Jurkat, Clone E6-1 (cell line): ENCODE measurements at regions not wholly inside any gene's neighbourhood (a gene's known extent, or its start where the extent isn't known, plus 50 kb on each side); places are given as distances from the start of the nearest gene placed in this dataset.

Experiments
- DNase-seq: peaks from one replicate; pipeline ENCODE4 v3.0.0-alpha.2; 2011; ENCODE audit warnings: low read depth, low spot score
- H3K4me3 ChIP-seq: 2 replicates; pipeline ENCODE4 v1.5.1; 2011; ENCODE audit warnings: mild to moderate bottlenecking, low read length, control low read depth, moderate library complexity

- no peak for DNase-seq
- no peak overlapping the region for H3K4me3 ChIP-seq
Observed at GRCh38 chr4:140316799-140317198, 56.6 kb upstream of the SCOC start.

DNA sequence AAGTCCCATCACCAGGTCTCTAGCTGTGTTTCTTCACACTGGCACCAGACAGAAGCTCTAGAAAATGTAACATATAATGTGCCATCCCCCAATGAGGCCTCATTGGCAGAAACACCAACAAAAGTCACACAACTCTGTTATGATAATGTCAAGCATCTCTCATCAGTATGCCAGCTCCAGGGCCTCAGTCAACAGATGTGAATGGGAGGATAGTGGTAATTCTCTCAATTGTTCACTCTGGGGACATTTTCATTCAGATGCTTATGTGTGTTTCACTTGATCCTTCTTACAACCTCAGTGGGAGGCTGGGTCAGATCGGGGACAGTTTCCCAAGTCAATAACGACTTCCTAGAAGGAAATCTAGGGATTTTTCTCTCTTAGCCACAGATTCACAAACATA lies 57.5 kb upstream of the SCOC start:
- no peak overlapping the region for H3K4me3 ChIP-seq
- no peak for DNase-seq

- DNase-seq = no peak
- H3K4me3 ChIP-seq = no peak overlapping the region
Observed at GRCh38 chr4:140315438-140315837, 58.0 kb upstream of the SCOC start.

DNA sequence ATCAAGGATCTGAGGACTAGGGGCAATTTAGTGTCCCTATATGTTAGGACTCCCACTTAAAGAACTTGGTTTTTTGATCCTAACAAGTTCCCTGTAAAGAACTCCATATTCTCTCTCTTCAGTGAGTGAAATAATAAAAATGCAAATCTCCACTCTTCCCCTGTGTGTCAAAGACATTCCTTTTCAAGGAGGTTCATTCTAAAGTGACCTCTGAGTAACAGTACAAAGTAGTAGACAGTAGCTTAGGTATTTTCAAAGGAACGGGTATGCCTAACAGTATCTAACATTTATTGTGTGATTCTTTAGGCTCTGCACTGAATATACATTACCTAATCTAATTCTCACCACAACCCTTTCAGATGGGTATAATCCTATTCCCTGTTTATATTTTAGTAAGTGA lies 58.4 kb upstream of the SCOC start:
- DNase-seq = no peak

GRCh38 chr4:140312100-140312499 lies 61.3 kb upstream of the SCOC start:
- no peak for DNase-seq

More for the DNA sequence above, 58.4 kb upstream of the SCOC start:
- H3K4me3 ChIP-seq = no peak overlapping the region

GRCh38 chr4:140311257-140311835 lies 62.1 kb upstream of the SCOC start:
- no peak overlapping the region for H3K4me3 ChIP-seq
- DNase-seq = no peak

More at GRCh38 chr4:140312100-140312499, 61.3 kb upstream of the SCOC start:
- no peak overlapping the region for H3K4me3 ChIP-seq

GRCh38 chr4:140309124-140309870 lies 64.1 kb upstream of the SCOC start:
- no peak overlapping the region for H3K4me3 ChIP-seq
- no peak for DNase-seq

DNA sequence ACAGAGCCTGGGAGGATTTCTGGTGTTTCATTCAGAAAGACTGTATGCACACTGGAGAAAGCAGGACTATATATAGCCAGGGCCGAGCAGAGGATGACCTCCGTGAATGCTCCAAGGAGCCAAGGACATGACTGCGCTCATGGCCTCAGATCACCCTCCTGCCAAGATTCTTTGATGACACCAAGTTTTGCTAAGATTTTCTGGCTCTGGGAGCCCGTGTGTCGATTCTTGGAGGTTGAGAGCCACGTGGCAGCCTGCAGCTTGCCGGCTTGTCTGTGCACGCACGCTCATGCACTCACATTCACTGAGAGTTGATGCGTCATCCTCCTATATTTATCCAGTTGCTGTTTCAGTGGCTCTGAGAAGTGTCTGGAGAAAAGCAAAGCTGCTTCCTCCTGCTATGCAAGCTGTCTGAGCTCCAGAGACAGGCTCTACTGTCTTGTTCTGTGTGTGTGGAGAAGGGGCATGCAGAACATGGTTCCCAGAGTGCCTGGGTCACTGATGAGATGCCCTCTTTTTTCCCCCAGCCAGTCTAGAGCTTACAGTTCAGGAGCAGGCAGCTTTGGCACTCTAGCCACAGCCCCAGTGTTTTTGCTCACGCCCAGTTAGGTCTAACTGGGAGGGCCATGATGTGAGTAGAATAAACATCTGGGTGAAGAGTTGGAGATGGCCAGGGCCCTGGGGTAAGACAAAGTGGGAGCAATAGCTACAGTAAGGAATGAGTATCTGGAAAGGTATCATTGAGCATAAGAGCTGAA lies 64.9 kb upstream of the SCOC start:
- H3K4me3 ChIP-seq = no peak overlapping the region
- no peak for DNase-seq

- no peak for DNase-seq
- H3K4me3 ChIP-seq = no peak overlapping the region
Observed at GRCh38 chr4:140305053-140305452, 68.4 kb upstream of the SCOC start.

- H3K4me3 ChIP-seq = no peak overlapping the region
- DNase-seq = no peak
Observed at GRCh38 chr4:140304346-140304745, 69.1 kb upstream of the SCOC start.

DNA sequence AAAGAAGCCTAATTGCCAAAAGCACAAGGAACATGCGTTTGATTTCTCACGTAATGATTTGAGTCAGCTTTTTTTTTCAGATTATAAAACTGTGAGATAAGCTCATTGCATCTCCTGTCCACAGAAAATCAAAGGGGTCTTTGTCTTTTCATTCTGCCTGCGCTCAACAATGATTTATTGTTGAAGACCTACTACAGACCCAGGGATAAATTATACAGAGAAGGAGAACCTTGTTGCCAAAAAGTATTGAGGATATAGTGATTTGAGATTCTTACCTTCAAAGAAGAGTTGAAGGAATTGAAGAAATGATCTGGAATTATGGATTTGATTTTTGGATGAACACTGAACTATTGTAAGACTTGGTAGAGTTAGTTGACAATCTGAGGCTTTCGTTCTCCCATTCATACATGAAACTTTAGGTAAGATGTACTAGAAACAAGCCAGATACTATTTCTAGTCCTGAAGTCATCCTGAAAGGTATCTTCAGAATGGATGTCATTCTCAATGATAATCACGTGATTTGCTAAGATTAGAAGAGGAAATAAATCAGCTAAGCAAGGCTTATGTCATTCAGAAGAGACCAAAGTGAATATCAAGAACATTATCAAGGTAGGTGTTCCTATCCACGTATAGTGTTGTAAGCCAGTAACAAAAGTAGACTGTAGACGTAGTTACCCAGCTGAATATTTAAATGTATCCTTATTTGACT lies 71.1 kb upstream of the SCOC start:
- DNase-seq = no peak
- H3K4me3 ChIP-seq = no peak overlapping the region

- DNase-seq = no peak
- H3K4me3 ChIP-seq = no peak overlapping the region
Observed at GRCh38 chr4:140300271-140300970, 73.0 kb upstream of the SCOC start.

DNA sequence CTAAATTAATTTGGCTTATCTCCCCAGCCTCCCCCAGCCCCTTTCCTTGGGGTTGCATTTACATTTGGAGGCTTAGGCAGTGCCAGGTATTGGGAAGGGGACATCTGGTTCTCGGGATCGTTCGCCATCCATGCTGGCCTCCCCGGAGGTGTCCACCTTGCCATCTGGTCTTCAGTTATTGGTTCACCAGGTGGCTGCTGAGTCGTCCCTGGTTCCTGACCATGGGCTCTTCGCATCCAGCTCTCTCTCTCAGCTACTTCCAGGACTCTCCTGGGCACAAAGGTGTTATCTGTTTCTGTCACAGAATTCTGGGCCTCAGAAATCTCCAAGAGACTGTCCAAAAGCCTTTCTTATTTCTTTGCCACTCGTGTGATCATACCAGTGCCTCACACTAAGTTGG lies 75.4 kb upstream of the SCOC start:
- no peak for DNase-seq
- no peak overlapping the region for H3K4me3 ChIP-seq

DNA sequence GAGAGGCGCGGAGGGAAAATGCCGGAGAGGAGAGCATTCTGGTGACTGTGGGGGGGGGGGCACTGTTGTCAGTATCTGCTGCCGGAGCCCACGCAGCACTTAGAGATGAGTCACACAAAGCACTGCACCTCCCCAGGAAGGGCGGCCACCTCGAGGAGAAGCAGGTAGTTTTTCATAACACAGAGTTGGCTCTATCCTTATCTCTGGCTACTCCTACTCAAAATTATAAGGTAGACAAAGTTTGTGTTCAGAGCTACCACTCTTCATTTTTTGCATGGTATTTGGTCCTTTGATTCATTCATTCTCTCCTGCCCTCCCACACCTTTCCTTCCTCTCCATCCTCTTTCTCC lies 76.2 kb upstream of the SCOC start:
- H3K4me3 ChIP-seq = no peak overlapping the region
- DNase-seq = no peak

DNA sequence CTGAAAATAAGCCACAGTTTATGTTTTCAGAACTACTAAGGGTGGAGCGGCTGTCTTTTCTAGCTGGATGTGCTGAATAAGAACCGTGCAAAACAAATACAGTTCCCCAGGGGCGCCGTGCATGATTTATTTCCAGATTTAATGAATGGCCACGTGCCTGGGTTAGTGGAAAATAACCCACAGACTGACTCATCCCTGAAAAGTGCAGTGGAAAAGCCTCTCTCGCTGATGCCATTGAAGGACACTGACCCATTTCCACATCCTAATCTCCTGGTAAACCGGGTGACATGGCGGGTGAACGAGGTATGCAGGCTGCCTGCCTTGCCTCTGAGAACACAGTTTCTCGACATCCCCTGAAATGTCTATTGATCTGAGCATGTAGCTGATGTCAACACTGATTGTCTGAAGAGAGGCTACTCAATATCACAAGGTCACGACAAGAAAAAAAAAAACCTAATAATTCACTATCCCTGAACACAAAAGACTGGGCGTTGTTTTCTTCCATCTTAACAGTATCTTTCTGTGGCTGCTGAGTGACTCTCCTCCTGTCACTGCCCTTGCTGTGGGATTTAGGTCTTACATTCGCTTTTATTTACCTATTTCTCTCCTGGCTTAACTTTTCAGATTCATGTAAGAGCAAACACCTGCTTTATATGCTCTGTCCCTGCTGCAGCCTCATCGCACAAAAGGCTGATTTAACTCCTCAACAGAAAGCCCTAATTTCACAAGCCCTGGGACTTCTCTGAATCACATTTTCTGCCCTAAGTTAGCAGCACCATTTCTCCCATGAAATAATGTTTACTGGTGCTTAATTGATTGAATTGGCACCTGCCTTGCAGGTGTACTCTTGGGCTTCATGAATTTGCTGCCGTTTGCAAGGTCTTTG lies 76.9 kb upstream of the SCOC start:
- H3K4me3 ChIP-seq = no peak overlapping the region

GRCh38 chr4:140293979-140294378 lies 79.5 kb upstream of the SCOC start:
- DNase-seq = no peak
- H3K4me3 ChIP-seq = no peak overlapping the region

More for the DNA sequence above, 76.9 kb upstream of the SCOC start:
- DNase-seq = no peak

DNA sequence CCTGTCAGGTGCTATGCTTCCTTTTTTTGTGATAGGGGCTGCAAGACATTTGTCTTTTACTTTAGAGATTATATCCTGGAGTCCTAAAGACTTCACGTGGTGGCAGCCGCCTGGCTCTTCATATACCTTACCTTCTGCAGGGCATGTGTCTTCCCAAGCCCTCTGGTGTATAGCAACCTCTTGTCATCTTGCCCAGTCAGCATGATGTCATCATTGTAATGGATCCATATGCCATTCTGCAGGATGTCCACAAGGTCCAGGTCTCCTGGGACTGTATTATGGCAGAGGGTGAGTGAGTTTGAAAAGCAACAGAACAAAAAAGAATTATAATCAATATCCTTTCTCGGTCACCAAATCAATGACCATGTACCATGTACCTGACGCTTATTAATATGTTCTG lies 82.2 kb upstream of the SCOC start:
- H3K4me3 ChIP-seq = no peak overlapping the region
- no peak for DNase-seq

DNA sequence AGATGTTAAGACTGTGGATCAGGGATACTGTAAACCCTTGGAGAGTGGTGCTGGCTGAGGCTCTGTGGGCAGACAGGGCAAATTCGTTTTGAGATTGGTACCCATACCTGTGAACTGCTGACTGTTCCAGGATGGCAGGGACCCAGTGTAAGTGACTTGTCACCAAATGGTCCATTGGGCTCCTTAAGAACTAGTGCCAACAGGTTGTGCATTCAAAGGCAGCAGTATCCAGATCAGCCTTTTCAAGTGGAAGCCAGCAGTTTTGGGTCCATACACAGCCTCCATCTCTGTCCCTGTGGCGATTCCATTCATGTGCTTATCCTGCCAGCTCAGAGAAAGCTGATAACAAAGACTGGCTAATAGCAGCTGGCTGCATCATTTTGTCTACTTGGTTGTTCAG lies 84.0 kb upstream of the SCOC start:
- DNase-seq = no peak

More for the DNA sequence above, 84.0 kb upstream of the SCOC start:
- H3K4me3 ChIP-seq = no peak overlapping the region
